H9 (cell line): ENCODE measurements at regions not wholly inside any gene's neighbourhood (a gene's known extent, or its start where the extent isn't known, plus 50 kb on each side); places are given as distances from the start of the nearest gene placed in this dataset.

Source experiments
- DNase-seq: peaks from one replicate; pipeline ENCODE4 v3.0.0-alpha.2; 2017
- H2AFZ ChIP-seq: one replicate; pipeline ENCODE4 v1.6.1; 2013; ENCODE audit warnings: mild to moderate bottlenecking, low read length, control low read depth, moderate library complexity
- H2AK5ac ChIP-seq: 2 replicates; pipeline ENCODE4 v1.6.1; 2013; ENCODE audit warnings: low read length, control low read depth, mixed read lengths; ENCODE audit not compliant: insufficient read length
- H2BK120ac ChIP-seq: one replicate; pipeline ENCODE4 v1.6.1; 2013; ENCODE audit warnings: low read depth, mild to moderate bottlenecking, low read length, control low read depth, inconsistent platforms; ENCODE audit not compliant: poor library complexity, severe bottlenecking
- H2BK12ac ChIP-seq: 2 replicates; pipeline ENCODE4 v1.6.1; 2013; ENCODE audit warnings: low read length, control low read depth, mixed read lengths, low read depth; ENCODE audit not compliant: insufficient read length
- H2BK15ac ChIP-seq: 2 replicates; pipeline ENCODE4 v1.6.1; 2013; ENCODE audit warnings: low read depth, low read length, control low read depth
- H2BK20ac ChIP-seq: one replicate; pipeline ENCODE4 v1.6.1; 2013; ENCODE audit warnings: low read depth, mild to moderate bottlenecking, low read length, control low read depth, inconsistent platforms; ENCODE audit not compliant: poor library complexity, severe bottlenecking
- H2BK5ac ChIP-seq: 2 replicates; pipeline ENCODE4 v1.6.1; 2013; ENCODE audit warnings: low read length, control low read depth, mixed read lengths; ENCODE audit not compliant: insufficient read length
- H3K14ac ChIP-seq: 2 replicates; pipeline ENCODE4 v1.6.1; 2013; ENCODE audit warnings: low read length, control low read depth; ENCODE audit not compliant: insufficient read depth
- H3K18ac ChIP-seq: 2 replicates; pipeline ENCODE4 v1.6.1; 2013; ENCODE audit warnings: low read depth, mild to moderate bottlenecking, mixed read lengths, low read length, control low read depth; ENCODE audit not compliant: insufficient read length
- H3K23ac ChIP-seq: 2 replicates; pipeline ENCODE4 v1.6.1; 2013; ENCODE audit warnings: low read length, control low read depth, mixed read lengths, low read depth; ENCODE audit not compliant: insufficient read length
- H3K23me2 ChIP-seq: 2 replicates; pipeline ENCODE4 v1.6.1; 2013; ENCODE audit warnings: low read depth, mild to moderate bottlenecking, mixed read lengths, low read length, control low read depth; ENCODE audit not compliant: insufficient read length, poor library complexity, severe bottlenecking
- H3K27ac ChIP-seq: 2 replicates; pipeline ENCODE4 v1.5.1; 2013; ENCODE audit warnings: low read length, control low read depth, mixed read lengths, low read depth; ENCODE audit not compliant: insufficient read length
- H3K27me3 ChIP-seq: 2 replicates; pipeline ENCODE4 v1.6.1; 2013; ENCODE audit warnings: low read length, control low read depth, inconsistent platforms; ENCODE audit not compliant: insufficient read depth
- H3K4ac ChIP-seq: 2 replicates; pipeline ENCODE4 v1.6.1; 2013; ENCODE audit warnings: low read depth, mild to moderate bottlenecking, control low read depth, inconsistent platforms, low read length, moderate library complexity
- H3K4me1 ChIP-seq: 2 replicates; pipeline ENCODE4 v1.6.1; 2013; ENCODE audit warnings: low read length, control low read depth, inconsistent platforms; ENCODE audit not compliant: insufficient read depth
- H3K4me2 ChIP-seq: 2 replicates; pipeline ENCODE4 v1.6.1; 2013; ENCODE audit warnings: low read length, control low read depth, mixed read lengths; ENCODE audit not compliant: insufficient read length, insufficient read depth
- H3K56ac ChIP-seq: 2 replicates; pipeline ENCODE4 v1.6.1; 2013; ENCODE audit warnings: low read depth, mild to moderate bottlenecking, mixed read lengths, low read length, control low read depth; ENCODE audit not compliant: insufficient read length
- H3K79me1 ChIP-seq: 2 replicates; pipeline ENCODE4 v1.6.1; 2013; ENCODE audit warnings: low read depth, mild to moderate bottlenecking, moderate library complexity, low read length, control low read depth, inconsistent platforms; ENCODE audit not compliant: insufficient read depth, poor library complexity, severe bottlenecking
- H3K79me2 ChIP-seq: 2 replicates; pipeline ENCODE4 v1.6.1; 2013; ENCODE audit warnings: low read length, control low read depth, inconsistent platforms; ENCODE audit not compliant: insufficient read depth
- H3K9ac ChIP-seq: 2 replicates; pipeline ENCODE4 v1.6.1; 2013; ENCODE audit warnings: low read length, control low read depth, mixed read lengths; ENCODE audit not compliant: insufficient read length; ENCODE audit errors: extremely low read depth
- H3K9me3 ChIP-seq: one replicate; pipeline ENCODE4 v1.6.1; 2013; ENCODE audit warnings: low read depth, low read length, inconsistent platforms; ENCODE audit not compliant: control insufficient read depth
- H3T11ph ChIP-seq: one replicate; pipeline ENCODE4 v1.6.1; 2013; ENCODE audit warnings: mild to moderate bottlenecking, low read length, control low read depth, inconsistent platforms
- H4K20me1 ChIP-seq: one replicate; pipeline ENCODE4 v1.6.1; 2013; ENCODE audit not compliant: control insufficient read depth, insufficient read length, insufficient read depth
- H4K5ac ChIP-seq: 2 replicates; pipeline ENCODE4 v1.6.1; 2013; ENCODE audit warnings: low read depth, mild to moderate bottlenecking, mixed read lengths, low read length, control low read depth; ENCODE audit not compliant: insufficient read length
- H4K8ac ChIP-seq: replicated peaks from 2 replicates; pipeline ENCODE4 v1.6.1; 2013; ENCODE audit warnings: low read length, control low read depth, mixed read lengths, low read depth; ENCODE audit not compliant: insufficient read length
- H4K91ac ChIP-seq: 2 replicates; pipeline ENCODE4 v1.6.1; 2013; ENCODE audit warnings: low read depth, mild to moderate bottlenecking, moderate library complexity, mixed read lengths, low read length, control low read depth; ENCODE audit not compliant: insufficient read length
- H3K27ac Mint-ChIP-seq, 3 experiments: 2 replicates in 2 of 3; 3 replicates in 1 of 3; pipeline ENCODE4 v1.8.0; 2020 to 2021; ENCODE audit warnings: mixed read lengths in 3 of 3, mild to moderate bottlenecking in 1 of 3, moderate library complexity in 1 of 3
- H3K27me3 Mint-ChIP-seq: 2 replicates; pipeline ENCODE4 v1.8.0; 2021; ENCODE audit warnings: low read depth, mild to moderate bottlenecking, moderate library complexity, mixed read lengths
- H3K36me3 Mint-ChIP-seq, 3 experiments: 2 replicates in 2 of 3; 3 replicates in 1 of 3; pipeline ENCODE4 v1.8.0; 2020 to 2021; ENCODE audit warnings: low read depth in 3 of 3, mixed read lengths in 3 of 3; ENCODE audit not compliant: insufficient read depth in 1 of 3
- H3K4me1 Mint-ChIP-seq, 2 experiments: 2 replicates each; pipeline ENCODE4 v1.8.0; 2020; ENCODE audit warnings: mixed read lengths in 2 of 2
- H3K4me3 Mint-ChIP-seq, 2 experiments: 2 replicates in 1 of 2; 3 replicates in 1 of 2; pipeline ENCODE4 v1.8.0; 2020 to 2021; ENCODE audit warnings: mild to moderate bottlenecking in 2 of 2, mixed read lengths in 2 of 2, moderate library complexity in 1 of 2
- H3K9me3 Mint-ChIP-seq, 2 experiments: 2 replicates in 1 of 2; 3 replicates in 1 of 2; pipeline ENCODE4 v1.8.0; 2020; ENCODE audit warnings: mild to moderate bottlenecking in 2 of 2, mixed read lengths in 2 of 2, moderate library complexity in 1 of 2
- CTCF ChIP-seq: fragments of 200-600 bp; sonication (generic); conservative IDR thresholded peaks from 3 replicates; pipeline ENCODE4 v1.8.0; 2021; ENCODE audit warnings: antibody characterized with exemption, mild to moderate bottlenecking
- WGBS: extraction: QIAGEN DNeasy Blood & Tissue Kit; methylation state at CpG from one replicate; pipeline ENCODE4 v1.1.7; 2013; ENCODE audit warnings: missing lambda C conversion rate, low lambda C conversion rate, mixed read lengths; ENCODE audit not compliant: insufficient read length; ENCODE audit errors: extremely low coverage; 5-methylcytosine and 5-hydroxymethylcytosine counted together

GRCh38 chr5:57552033-57552432 lies 69.4 kb upstream of the ACTBL2 start:
- H3K27ac ChIP-seq, result no peak overlapping the region
- no peaks in the 10 kb centered on the region for H3K79me2 ChIP-seq
- no peak overlapping the region for H3K23ac ChIP-seq
- no peak overlapping the region for H2BK120ac ChIP-seq
- H3K4me2 ChIP-seq, result no peak overlapping the region
- no peak for TF ChIP-seq CTCF
- H3K56ac ChIP-seq, result no peak overlapping the region
- H3K14ac ChIP-seq, result no peak overlapping the region
- no peaks in the 10 kb centered on the region for H3K23me2 ChIP-seq
- H4K8ac ChIP-seq, result no peak overlapping the region
- H2BK12ac ChIP-seq, result no peak overlapping the region
- no peak overlapping the region for H2BK20ac ChIP-seq
- no CpG with 5 or more reads among the region's 3 CpGs for WGBS
- no peak overlapping the region for H2BK15ac ChIP-seq
- no peak overlapping the region for H2AK5ac ChIP-seq
- H4K20me1 ChIP-seq, result no peaks in the 10 kb centered on the region
- no peaks in the 10 kb centered on the region; the same call in 1 of the 2 replicates for H3K27me3 Mint-ChIP-seq
- H3K4me1 ChIP-seq, result no peaks in the 10 kb centered on the region
- H3K27me3 ChIP-seq, result no peaks in the 10 kb centered on the region
- no peaks in the 10 kb centered on the region for H3K9me3 ChIP-seq
- no peak overlapping the region for H3K4ac ChIP-seq
- H3K79me1 ChIP-seq, result no peaks in the 10 kb centered on the region
- H3K4me1 Mint-ChIP-seq, result peaks cover 12 to 13% of the 10 kb centered on the region in 2 experiments
- no peak overlapping the region for H4K91ac ChIP-seq
- H2BK5ac ChIP-seq, result no peak overlapping the region
- no peak overlapping the region for H3T11ph ChIP-seq
- no peak overlapping the region for H3K9ac ChIP-seq
- H3K9me3 Mint-ChIP-seq, result peaks cover 4 to 5% of the 10 kb centered on the region in 2 experiments; a peak in 4 of 5 replicates
- no peak overlapping the region for H2AFZ ChIP-seq
- DNase-seq, result no peak
- no peak overlapping the region for H4K5ac ChIP-seq
- H3K36me3 Mint-ChIP-seq, result peaks cover 0 to 8% (median 0%) of the 10 kb centered on the region in 3 experiments; a peak in 3 of 7 replicates
- H3K27ac Mint-ChIP-seq, result no peak overlapping the region
- H3K4me3 Mint-ChIP-seq, result no peak overlapping the region
- H3K18ac ChIP-seq, result no peak overlapping the region
